IPS-NIHi7 (cell line): ENCODE measurements at regions not wholly inside any gene's neighbourhood (a gene's known extent, or its start where the extent isn't known, plus 50 kb on each side); places are given as distances from the start of the nearest gene placed in this dataset.
"Not testable (repeated sequence)": the region's sequence is repeated elsewhere in the genome, so short reads cannot be mapped to it uniquely, and the experiment has no call there.

Source experiments
- DNase-seq: peaks from one replicate; pipeline ENCODE4 v3.0.0; 2012; ENCODE audit warnings: mixed read lengths; ENCODE audit errors: extremely low spot score

- no peak for DNase-seq
Observed at GRCh38 chr7:19533266-19533665, 175.6 kb downstream of the POLR1F start.

- DNase-seq, result no peak
Observed at GRCh38 chr7:19530852-19531251, 178.0 kb downstream of the POLR1F start.

GRCh38 chr7:19530261-19530660 lies 178.6 kb downstream of the POLR1F start:
- no peak for DNase-seq

- DNase-seq, result no peak
Observed at GRCh38 chr7:19526639-19527038, 182.2 kb downstream of the POLR1F start.

- no peak for DNase-seq
Observed at GRCh38 chr7:19522486-19522885, 186.4 kb downstream of the POLR1F start.

- no peak for DNase-seq
Observed at GRCh38 chr7:19520392-19520791, 188.4 kb downstream of the POLR1F start.

- DNase-seq, result no peak
Observed at GRCh38 chr7:19519443-19520021, 189.3 kb downstream of the POLR1F start.

- DNase-seq, result not testable (repeated sequence)
Observed at GRCh38 chr7:19517546-19517945, 191.3 kb downstream of the POLR1F start.

GRCh38 chr7:19508821-19509220 lies 200.0 kb downstream of the POLR1F start:
- DNase-seq, result no peak

- DNase-seq, result no peak
Observed at GRCh38 chr7:19508124-19508523, 200.7 kb downstream of the POLR1F start.

GRCh38 chr7:19491821-19492452 lies 216.9 kb downstream of the POLR1F start:
- peak; percentile 14 for DNase-seq

GRCh38 chr7:19491371-19491770 lies 217.5 kb downstream of the POLR1F start:
- no peak for DNase-seq

- DNase-seq, result no peak
Observed at GRCh38 chr7:19489162-19489820, 219.5 kb downstream of the POLR1F start.

- DNase-seq, result no peak
Observed at GRCh38 chr7:19488056-19488455, 220.8 kb downstream of the POLR1F start.

- DNase-seq, result no peak
Observed at GRCh38 chr7:19482628-19483027, 226.2 kb downstream of the POLR1F start.

GRCh38 chr7:19480383-19480782 lies 228.5 kb downstream of the POLR1F start:
- no peak for DNase-seq

GRCh38 chr7:19470031-19470430 lies 238.8 kb downstream of the POLR1F start:
- DNase-seq, result no peak

GRCh38 chr7:19465861-19466260 lies 243.0 kb downstream of the POLR1F start:
- DNase-seq, result no peak

- DNase-seq, result no peak
Observed at GRCh38 chr7:19464751-19465150, 244.1 kb downstream of the POLR1F start.

- DNase-seq, result no peak
Observed at GRCh38 chr7:19464241-19464640, 244.6 kb downstream of the POLR1F start.

- DNase-seq, result no peak
Observed at GRCh38 chr7:19463581-19463980, 245.3 kb downstream of the POLR1F start.

GRCh38 chr7:19455623-19456022 lies 253.2 kb downstream of the POLR1F start:
- DNase-seq, result no peak

GRCh38 chr7:19448091-19448490 lies 260.7 kb downstream of the POLR1F start:
- no peak for DNase-seq
